Prostate gland (tissue), 2 donors: ENCODE measurements at regions not wholly inside any gene's neighbourhood (a gene's known extent, or its start where the extent isn't known, plus 50 kb on each side); places are given as distances from the start of the nearest gene placed in this dataset.

Experiments
- DNase-seq: peaks from one replicate; pipeline ENCODE4 v3.0.0-alpha.2; 2019; ENCODE audit warnings: low spot score
- H3K27ac ChIP-seq, 2 donors: fragments of 200-600 bp; sonication (generic); 2 replicates each; pipeline ENCODE4 v1.5.1; 2017 to 2019
- H3K27me3 ChIP-seq: fragments of 200-600 bp; sonication (generic); replicated peaks from 2 replicates; pipeline ENCODE4 v1.5.1; 2019; ENCODE audit not compliant: insufficient read depth
- H3K36me3 ChIP-seq, 2 donors: fragments of 200-600 bp; sonication (generic); 1 replicate in 1 of 2; 2 replicates in 1 of 2; pipeline versions ENCODE4 v1.5.1 to v1.8.1; 2017 to 2019
- H3K4me1 ChIP-seq: fragments of 200-600 bp; sonication (generic); replicated peaks from 2 replicates; pipeline ENCODE4 v1.5.1; 2019
- H3K4me3 ChIP-seq, 2 donors: fragments of 200-600 bp; sonication (generic); 2 replicates each; pipeline ENCODE4 v1.5.1; 2017 to 2019
- H3K9me3 ChIP-seq: fragments of 200-600 bp; sonication (generic); 2 replicates; pipeline ENCODE4 v1.5.1; 2017
- CTCF ChIP-seq, 4 experiments: fragments of 200-600 bp in 2 of 4; fragments of 450-650 bp in 2 of 4; sonication (generic) in 2 of 4; IDR thresholded peaks; 1 replicate in 3 of 4; 2 replicates in 1 of 4; pipeline ENCODE4 v1.5.1; 2016 to 2019; ENCODE audit warnings: antibody characterized with exemption in 4 of 4, mild to moderate bottlenecking in 2 of 4, moderate library complexity in 2 of 4
- POLR2A ChIP-seq: fragments of 450-650 bp; IDR thresholded peaks from one replicate; pipeline ENCODE4 v1.6.1; 2016; ENCODE audit warnings: antibody characterized with exemption, mild to moderate bottlenecking
- POLR2AphosphoS5 ChIP-seq: sonication (generic); formaldehyde crosslinking; IDR thresholded peaks from one replicate; pipeline ENCODE4 v1.6.1; 2017; ENCODE audit warnings: antibody characterized with exemption
- WGBS: methylation state at CpG from one replicate; pipeline ENCODE4 v1.1.5; 2018; 5-methylcytosine and 5-hydroxymethylcytosine counted together
- intact Hi-C: fragments of 100-400 bp; cut with DNase I; formaldehyde crosslinking; loops from one replicate; pipeline ENCODE4 v1.14.2; 2022

GRCh38 chr9:3750321-3750720, 224.5 kb upstream of the RFX3 start:
- no peak overlapping the region for H3K27ac ChIP-seq
- intact Hi-C loops: no loop called here
- H3K4me3 ChIP-seq: no peak overlapping the region
- no peaks in the 10 kb centered on the region for H3K27me3 ChIP-seq
- WGBS: 76% methylated on average over 5 of the region's 5 CpGs
- H3K9me3 ChIP-seq: no peaks in the 10 kb centered on the region
- TF ChIP-seq POLR2A (no peak), POLR2AphosphoS5 (no peak), CTCF (IDR thresholded peaks at IDR 0.05) (no peak)
- no peaks in the 10 kb centered on the region for H3K4me1 ChIP-seq
- no peak for DNase-seq
- no peaks in the 10 kb centered on the region for H3K36me3 ChIP-seq

- DNase-seq: no peak
- Histone ChIP-seq H3K36me3 (no peaks in the 10 kb centered on the region), H3K4me1 (no peaks in the 10 kb centered on the region), H3K9me3 (no peaks in the 10 kb centered on the region), H3K4me3 (no peak overlapping the region), H3K27ac (no peak overlapping the region), H3K27me3 (no peaks in the 10 kb centered on the region)
- intact Hi-C loops: no loop called here
- no peak for TF ChIP-seq POLR2A
- no peak for TF ChIP-seq CTCF (IDR thresholded peaks at IDR 0.05)
- TF ChIP-seq POLR2AphosphoS5: no peak
- 13% methylated on average over 1 of the region's 1 CpG for WGBS
Observed at GRCh38 chr9:3746296-3747275, 220.8 kb upstream of the RFX3 start.

DNA sequence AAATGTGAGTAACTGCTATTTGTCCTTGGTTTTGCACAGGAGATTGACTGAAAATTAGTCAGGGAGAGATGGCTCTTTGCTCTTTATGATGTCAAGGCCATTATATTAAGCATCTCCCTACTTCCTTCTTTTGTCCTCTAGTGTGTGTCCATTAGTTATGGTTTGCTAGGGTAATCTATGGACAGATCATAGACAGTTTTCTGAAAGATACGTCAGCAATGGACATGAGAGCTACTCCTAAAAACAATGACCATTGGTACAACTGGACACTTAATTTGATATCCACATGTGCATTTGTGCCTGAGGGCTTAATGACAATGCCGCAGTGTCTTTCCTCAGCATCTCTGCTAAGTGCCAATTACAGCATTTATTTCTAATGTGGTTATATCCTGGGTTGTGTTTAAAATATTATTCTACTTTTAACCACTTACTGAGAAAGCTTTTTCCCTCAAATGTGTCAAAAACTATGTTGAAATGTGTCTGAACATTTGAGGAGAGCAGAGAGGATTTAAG, 218.2 kb upstream of the RFX3 start:
- no peak overlapping the region for H3K27ac ChIP-seq
- WGBS: 93% methylated on average over 2 of the region's 2 CpGs

GRCh38 chr9:3742586-3742985, 216.8 kb upstream of the RFX3 start:
- H3K27ac ChIP-seq: no peak overlapping the region
- intact Hi-C loops: no loop called here
- H3K4me3 ChIP-seq: no peak overlapping the region
- no peak for DNase-seq
- no peaks in the 10 kb centered on the region for H3K36me3 ChIP-seq
- no peaks in the 10 kb centered on the region for H3K9me3 ChIP-seq
- WGBS: 80% methylated on average over 3 of the region's 3 CpGs
- TF ChIP-seq POLR2A (no peak), POLR2AphosphoS5 (no peak), CTCF (IDR thresholded peaks at IDR 0.05) (no peak)
- H3K4me1 ChIP-seq: no peaks in the 10 kb centered on the region
- no peaks in the 10 kb centered on the region for H3K27me3 ChIP-seq

More for the DNA sequence above, 218.2 kb upstream of the RFX3 start:
- Histone ChIP-seq H3K4me1 (no peaks in the 10 kb centered on the region), H3K4me3 (no peak overlapping the region), H3K9me3 (no peaks in the 10 kb centered on the region), H3K27me3 (no peaks in the 10 kb centered on the region), H3K36me3 (no peaks in the 10 kb centered on the region)
- TF ChIP-seq POLR2AphosphoS5 (no peak), CTCF (IDR thresholded peaks at IDR 0.05) (no peak), POLR2A (no peak)
- DNase-seq: no peak
- intact Hi-C loops: no loop called here
